ENCODE measurements at regions not wholly inside any gene's neighbourhood (a gene's known extent, or its start where the extent isn't known, plus 50 kb on each side); places are given as distances from the start of the nearest gene placed in this dataset.

- TF ChIP-seq CTCF (conservative IDR thresholded peaks at IDR 0.05; ENCODE audit: low read length) (no peak), EZH2phosphoT487 (IDR thresholded peaks at IDR 0.05; ENCODE audit: borderline replicate concordance, low read depth, low read length) (no peak)
Measured at GRCh38 chr10:3009341-3009740, 58.0 kb upstream of the PFKP start.
